SK-N-SH (cell line): ENCODE measurements at regions not wholly inside any gene's neighbourhood (a gene's known extent, or its start where the extent isn't known, plus 50 kb on each side); places are given as distances from the start of the nearest gene placed in this dataset.

ENCODE experiments used
- CTCF ChIP-seq: fragments of 200-600 bp; sonication (generic); IDR thresholded peaks from 2 replicates; pipeline ENCODE4 v1.6.1; 2017; ENCODE audit warnings: antibody characterized with exemption, mild to moderate bottlenecking, moderate library complexity
- FOXM1 ChIP-seq: IDR thresholded peaks from 2 replicates; pipeline ENCODE4 v1.4.0; 2012; ENCODE audit warnings: low read depth, mild to moderate bottlenecking
- JUND ChIP-seq: IDR thresholded peaks from 2 replicates; pipeline ENCODE4 v1.4.0; 2012
- MAX ChIP-seq: IDR thresholded peaks from 2 replicates; pipeline ENCODE4 v1.4.0; 2012; ENCODE audit warnings: low read depth
- MEF2A ChIP-seq: IDR thresholded peaks from 2 replicates; pipeline ENCODE4 v1.4.0; 2012; ENCODE audit warnings: low read depth, borderline replicate concordance
- POLR2AphosphoS5 ChIP-seq: IDR thresholded peaks from 2 replicates; pipeline ENCODE4 v1.6.1; 2012; ENCODE audit warnings: low read depth, low read length
- REST ChIP-seq: IDR thresholded peaks from 2 replicates; pipeline ENCODE4 v1.6.1; 2012; ENCODE audit warnings: mild to moderate bottlenecking, low read depth, low read length, moderate library complexity
- SMC3 ChIP-seq: IDR thresholded peaks from 2 replicates; pipeline ENCODE4 v1.6.1; 2012; ENCODE audit warnings: low read depth, low read length, improper control_type of control experiment
- YY1 ChIP-seq: IDR thresholded peaks from 2 replicates; pipeline ENCODE4 v1.4.0; 2012; ENCODE audit warnings: low read depth, mild to moderate bottlenecking
- ZBTB33 ChIP-seq: IDR thresholded peaks from 2 replicates; pipeline ENCODE4 v1.4.0; 2012; ENCODE audit warnings: low read depth, borderline replicate concordance

GRCh38 chr3:15894382-15894781 is 96.6 kb upstream of the ANKRD28 start:
- TF ChIP-seq CTCF (no peak), SMC3 (no peak), YY1 (no peak), MAX (no peak), FOXM1 (no peak), JUND (no peak), ZBTB33 (no peak), MEF2A (no peak), REST (no peak), POLR2AphosphoS5 (no peak)
